ENCODE measurements at regions not wholly inside any gene's neighbourhood (a gene's known extent, or its start where the extent isn't known, plus 50 kb on each side); places are given as distances from the start of the nearest gene placed in this dataset.

GRCh38 chr6:66964216-66964615, 1257.2 kb upstream of the EYS start:
- H3K9me3 Mint-ChIP-seq (ENCODE audit: low read depth): peaks cover 4% of the 10 kb centered on the region
- H3K27me3 Mint-ChIP-seq (ENCODE audit: low read depth): no peaks in the 10 kb centered on the region
- TF ChIP-seq CTCF (IDR thresholded peaks at IDR 0.05): no peak
- DNase-seq (ENCODE audit: low spot score): no peak
- H3K4me3 Mint-ChIP-seq (ENCODE audit: unreplicated experiment): no peak overlapping the region
- H3K36me3 Mint-ChIP-seq (ENCODE audit: low read depth): no peaks in the 10 kb centered on the region
- no peak overlapping the region for H3K27ac Mint-ChIP-seq (ENCODE audit: unreplicated experiment)
- no peaks in the 10 kb centered on the region for H3K4me1 Mint-ChIP-seq (ENCODE audit: low read depth)

DNA sequence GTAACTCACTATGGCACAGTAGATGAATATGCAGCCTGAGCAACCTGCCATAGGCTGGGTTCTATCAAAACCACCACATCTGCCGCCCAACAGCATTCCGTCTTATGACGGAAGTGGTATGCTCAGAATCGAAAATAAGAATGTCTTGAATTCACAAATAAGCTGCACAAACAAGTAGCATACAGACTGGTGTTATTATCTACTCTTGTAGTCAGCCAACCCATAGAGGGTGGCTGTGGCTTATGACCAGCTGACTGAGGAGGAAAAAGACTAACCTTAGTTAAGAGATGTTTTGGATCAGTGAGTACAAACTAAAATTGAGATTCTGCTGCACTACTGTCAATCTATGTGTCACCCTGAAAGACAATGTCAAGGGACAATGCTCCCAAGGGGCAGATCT, 1255.1 kb upstream of the EYS start:
- Mint-ChIP-seq H3K9me3 (ENCODE audit: low read depth) (peaks cover 7% of the 10 kb centered on the region), H3K27ac (ENCODE audit: unreplicated experiment) (no peak overlapping the region), H3K27me3 (ENCODE audit: low read depth) (no peaks in the 10 kb centered on the region), H3K4me3 (ENCODE audit: unreplicated experiment) (no peak overlapping the region), H3K36me3 (ENCODE audit: low read depth) (peaks cover 1% of the 10 kb centered on the region), H3K4me1 (ENCODE audit: low read depth) (no peaks in the 10 kb centered on the region)
- no peak for TF ChIP-seq CTCF (IDR thresholded peaks at IDR 0.05)
- DNase-seq (ENCODE audit: low spot score): no peak

DNA sequence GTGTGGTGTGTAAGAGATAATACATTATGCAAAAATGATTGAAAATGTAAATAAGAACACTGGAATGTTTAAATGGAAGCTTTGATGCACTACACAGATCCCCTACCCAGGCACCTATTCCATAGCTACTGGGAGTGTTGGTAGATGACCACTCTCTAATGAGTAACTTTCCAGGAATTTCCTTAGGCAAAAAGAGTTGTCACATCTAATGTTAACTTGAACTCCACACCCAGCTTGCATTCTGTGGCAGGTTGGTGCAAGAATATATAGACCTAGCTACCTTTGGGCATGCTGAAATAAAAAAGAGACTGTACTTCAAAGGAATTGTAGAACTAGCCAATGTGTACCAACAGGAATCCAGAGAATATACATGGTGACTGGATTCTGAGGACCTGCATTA, 1254.2 kb upstream of the EYS start:
- peaks cover 1% of the 10 kb centered on the region for H3K36me3 Mint-ChIP-seq (ENCODE audit: low read depth)
- DNase-seq (ENCODE audit: low spot score): no peak
- H3K4me1 Mint-ChIP-seq (ENCODE audit: low read depth): no peaks in the 10 kb centered on the region
- H3K9me3 Mint-ChIP-seq (ENCODE audit: low read depth): peaks cover 7% of the 10 kb centered on the region
- no peak overlapping the region for H3K4me3 Mint-ChIP-seq (ENCODE audit: unreplicated experiment)
- H3K27me3 Mint-ChIP-seq (ENCODE audit: low read depth): no peaks in the 10 kb centered on the region
- no peak overlapping the region for H3K27ac Mint-ChIP-seq (ENCODE audit: unreplicated experiment)
- TF ChIP-seq CTCF (IDR thresholded peaks at IDR 0.05): no peak

- Mint-ChIP-seq H3K27ac (ENCODE audit: unreplicated experiment) (no peak overlapping the region), H3K36me3 (ENCODE audit: low read depth) (no peaks in the 10 kb centered on the region)
- no peak for TF ChIP-seq CTCF (IDR thresholded peaks at IDR 0.05)
Measured at GRCh38 chr6:66949191-66949661, 1242.2 kb upstream of the EYS start.

DNA sequence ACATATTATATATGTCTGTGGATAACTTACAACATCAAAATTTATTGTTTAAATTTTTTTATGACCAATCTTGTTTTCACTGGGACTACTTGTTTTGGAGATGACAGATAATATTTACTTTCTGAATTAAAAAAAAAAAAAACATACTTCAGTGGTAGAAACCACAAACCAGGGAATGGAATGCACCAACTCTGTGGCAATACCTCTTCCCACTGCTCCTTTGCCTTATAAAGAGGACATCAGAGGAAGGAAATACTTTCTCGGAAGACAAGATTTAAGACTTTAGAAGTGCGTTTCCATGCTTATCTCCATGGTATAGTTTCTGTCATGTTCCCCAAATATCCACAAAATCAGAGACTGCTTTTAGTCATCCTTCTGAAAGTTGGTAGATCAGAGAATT, 1241.1 kb upstream of the EYS start:
- Mint-ChIP-seq H3K27me3 (ENCODE audit: low read depth) (no peaks in the 10 kb centered on the region), H3K36me3 (ENCODE audit: low read depth) (no peaks in the 10 kb centered on the region), H3K9me3 (ENCODE audit: low read depth) (peaks cover 6% of the 10 kb centered on the region), H3K4me1 (ENCODE audit: low read depth) (no peaks in the 10 kb centered on the region), H3K4me3 (ENCODE audit: unreplicated experiment) (no peak overlapping the region), H3K27ac (ENCODE audit: unreplicated experiment) (no peak overlapping the region)
- TF ChIP-seq CTCF (IDR thresholded peaks at IDR 0.05): no peak
- no peak for DNase-seq (ENCODE audit: low spot score)

More at GRCh38 chr6:66949191-66949661, 1242.2 kb upstream of the EYS start:
- Mint-ChIP-seq H3K4me1 (ENCODE audit: low read depth) (no peaks in the 10 kb centered on the region), H3K9me3 (ENCODE audit: low read depth) (peaks cover 3% of the 10 kb centered on the region), H3K4me3 (ENCODE audit: unreplicated experiment) (no peak overlapping the region), H3K27me3 (ENCODE audit: low read depth) (no peaks in the 10 kb centered on the region)
- DNase-seq (ENCODE audit: low spot score): peak; percentile 84
